K562 (cell line): ENCODE measurements at regions not wholly inside any gene's neighbourhood (a gene's known extent, or its start where the extent isn't known, plus 50 kb on each side); places are given as distances from the start of the nearest gene placed in this dataset.

Experiments
- ATAC-seq: fragments of 200-7000 bp; cut with Tn5 transposase; 3 replicates; pipeline ENCODE4 v1.9.1; 2020; ENCODE audit warnings: moderate library complexity
- BruUV-seq: library from RNA; stranded (reverse); fragments of 400-500 nt; replicated peaks from 2 replicates; lab custom pipeline; 2021; lab: Mats Ljungman, UMichigan
- CTCF ChIA-PET: fragments of 300-600 bp; formaldehyde crosslinking; extraction: SDS; loops from one replicate; lab custom pipeline; 2021; ENCODE audit warnings: low intra/inter-chr PET ratio; lab: Yijun Ruan, JAX
- POLR2A ChIA-PET: fragments of 300-600, 350-650 bp; sonication (Branson Sonifier 250); formaldehyde crosslinking; extraction: SDS; loops from one replicate; lab custom pipeline; 2021; ENCODE audit warnings: antibody characterized with exemption, inconsistent platforms; lab: Yijun Ruan, JAX
- DNase-seq, 4 experiments: peaks; one replicate each; pipeline versions ENCODE4 v3.0.0 to v3.0.0-alpha.2; 2011 to 2018; ENCODE audit warnings: low spot score in 3 of 4, mixed read lengths in 3 of 4; ENCODE audit errors: extremely low read depth in 1 of 4
- FAIRE-seq: peaks from 2 replicates; lab custom pipeline; 2011; peaks lifted over from hg19 to GRCh38; lab: Jason Lieb, UNC
- H2AFZ ChIP-seq: 2 replicates; pipeline ENCODE4 v1.6.0; 2011; ENCODE audit warnings: low read depth, low read length, control low read depth, inconsistent platforms
- H3K27ac ChIP-seq: fragments of 200-600 bp; 3 replicates; pipeline ENCODE4 v1.8.0; 2011; ENCODE audit warnings: low read depth, mild to moderate bottlenecking, control low read depth, inconsistent platforms, low read length, moderate library complexity, mixed read lengths; ENCODE audit errors: extremely low read depth
- H3K27me3 ChIP-seq, 2 experiments: fragments of 300-600 bp in 1 of 2; 2 replicates in 1 of 2; 3 replicates in 1 of 2; pipeline versions ENCODE4 v1.6.0 to v1.8.0; 2011; ENCODE audit warnings: inconsistent platforms in 2 of 2, low read length in 2 of 2, mild to moderate bottlenecking in 1 of 2, mixed read lengths in 1 of 2, moderate library complexity in 1 of 2; ENCODE audit not compliant: control insufficient read depth in 2 of 2, insufficient read depth in 2 of 2
- H3K36me3 ChIP-seq: fragments of 300-600 bp; 3 replicates; pipeline ENCODE4 v1.8.0; 2011; ENCODE audit warnings: mild to moderate bottlenecking, low read length, inconsistent platforms; ENCODE audit not compliant: control insufficient read depth, insufficient read depth
- H3K4me1 ChIP-seq, 2 experiments: fragments of 200-600 bp in 1 of 2; replicated peaks in 1 of 2; 2 replicates in 1 of 2; 3 replicates in 1 of 2; pipeline versions ENCODE4 v1.5.1 to v1.8.0; 2011; ENCODE audit warnings: inconsistent platforms in 2 of 2, low read length in 2 of 2, mild to moderate bottlenecking in 1 of 2, mixed read lengths in 1 of 2, moderate library complexity in 1 of 2; ENCODE audit not compliant: control insufficient read depth in 2 of 2, insufficient read depth in 2 of 2
- H3K4me2 ChIP-seq: 2 replicates; pipeline ENCODE4 v1.6.1; 2011; ENCODE audit warnings: low read length, control low read depth, inconsistent platforms, mixed read lengths; ENCODE audit not compliant: insufficient read depth
- H3K4me3 ChIP-seq: fragments of 200-600 bp; sonication (generic), shearing (Covaris generic); 2 replicates; pipeline ENCODE4 v1.5.1; 2016; ENCODE audit warnings: control low read depth, inconsistent platforms
- H3K79me2 ChIP-seq: fragments of 200-600 bp; 3 replicates; pipeline ENCODE4 v1.8.0; 2011; ENCODE audit warnings: low read length, inconsistent platforms; ENCODE audit not compliant: control insufficient read depth, insufficient read depth
- H3K9ac ChIP-seq, 2 experiments: 2 replicates each; pipeline versions ENCODE4 v1.6.0 to v1.6.1; 2011; ENCODE audit warnings: low read depth in 2 of 2, low read length in 2 of 2, control low read depth in 1 of 2, inconsistent platforms in 1 of 2, mild to moderate bottlenecking in 1 of 2, mixed read lengths in 1 of 2; ENCODE audit not compliant: insufficient read depth in 1 of 2
- H3K9me1 ChIP-seq: one replicate; pipeline ENCODE4 v1.6.0; 2011; ENCODE audit warnings: inconsistent platforms, mild to moderate bottlenecking, low read length, moderate library complexity; ENCODE audit not compliant: control insufficient read depth, insufficient read depth
- H3K9me3 ChIP-seq: replicated peaks from 2 replicates; pipeline ENCODE4 v1.5.1; 2011; ENCODE audit warnings: low read depth, low read length, inconsistent platforms; ENCODE audit not compliant: control insufficient read depth, insufficient read depth
- H4K20me1 ChIP-seq: replicated peaks from 2 replicates; pipeline ENCODE4 v1.6.1; 2011; ENCODE audit warnings: low read length, inconsistent platforms, mixed read lengths; ENCODE audit not compliant: control insufficient read depth, insufficient read depth
- BCL6 ChIP-seq: fragments of 250-450 bp; sonication (Bioruptor Pico); IDR thresholded peaks from 2 replicates; pipeline ENCODE4 v1.4.0; 2020
- CREB1 ChIP-seq, 2 experiments: sonication (generic) in 1 of 2; formaldehyde crosslinking in 1 of 2; IDR thresholded peaks; 2 replicates each; pipeline versions ENCODE4 v1.6.1 to v1.8.0; 2012 to 2022; ENCODE audit warnings: inconsistent platforms in 1 of 2, mild to moderate bottlenecking in 1 of 2, missing genetic modification reagents in 1 of 2, moderate library complexity in 1 of 2
- HNRNPL ChIP-seq: fragments of 200-400 bp; formaldehyde crosslinking; IDR thresholded peaks from 2 replicates; pipeline ENCODE4 v1.6.1; 2017; ENCODE audit warnings: low read depth, mild to moderate bottlenecking, low read length
- MAFG ChIP-seq: fragments of 450-650 bp; conservative IDR thresholded peaks from 2 replicates; pipeline ENCODE4 v1.6.1; 2016; ENCODE audit warnings: missing genetic modification characterization, missing compliant biosample characterization
- MED1 ChIP-seq: sonication (generic); formaldehyde crosslinking; IDR thresholded peaks from 2 replicates; pipeline ENCODE4 v1.8.1; 2023; ENCODE audit warnings: missing genetic modification reagents, borderline replicate concordance
- NUFIP1 ChIP-seq: fragments of 450-650 bp; IDR thresholded peaks from 2 replicates; pipeline ENCODE4 v1.6.1; 2018; ENCODE audit not compliant: partially characterized antibody
- RAD51 ChIP-seq: fragments of 450-650 bp; IDR thresholded peaks from 2 replicates; pipeline ENCODE4 v1.7.1; 2016; ENCODE audit warnings: low read depth, mild to moderate bottlenecking, borderline replicate concordance
- RBM34 ChIP-seq: fragments of 200-400 bp; formaldehyde crosslinking; IDR thresholded peaks from 2 replicates; pipeline ENCODE4 v1.6.1; 2018; ENCODE audit warnings: low read length, borderline replicate concordance; ENCODE audit not compliant: insufficient read depth
- SMARCA4 ChIP-seq: fragments of 450-650 bp; IDR thresholded peaks from 2 replicates; pipeline ENCODE4 v1.6.1; 2016
- TAF15 ChIP-seq: fragments of 200-400 bp; formaldehyde crosslinking; IDR thresholded peaks from 2 replicates; pipeline ENCODE4 v1.6.1; 2017; ENCODE audit warnings: mild to moderate bottlenecking, low read depth, low read length, moderate library complexity
- TOE1 ChIP-seq, 2 experiments: fragments of 450-650 bp in 1 of 2; sonication (generic) in 1 of 2; formaldehyde crosslinking in 1 of 2; IDR thresholded peaks; 2 replicates each; pipeline versions ENCODE4 v1.7.1 to v1.8.0; 2016 to 2022; ENCODE audit warnings: borderline replicate concordance in 2 of 2, mild to moderate bottlenecking in 2 of 2, antibody characterized with exemption in 1 of 2, inconsistent platforms in 1 of 2, low read depth in 1 of 2, missing genetic modification reagents in 1 of 2, moderate library complexity in 1 of 2
- WHSC1 ChIP-seq: IDR thresholded peaks from one replicate; pipeline ENCODE4 v1.6.1; 2012; ENCODE audit warnings: low read length, control low read depth, inconsistent platforms
- ZNF696 ChIP-seq: fragments of 250-450 bp; sonication (Bioruptor Pico); conservative IDR thresholded peaks from 2 replicates; pipeline ENCODE4 v1.4.0; 2020; ENCODE audit warnings: mild to moderate bottlenecking, moderate library complexity
- WGBS: fragments of 100-300 bp; shearing (Covaris generic); methylation state at CpG from one replicate; pipeline ENCODE4 v1.1.6; 2016; ENCODE audit warnings: low coverage, mixed read lengths; ENCODE audit not compliant: insufficient coverage; ENCODE audit errors: missing lambda C conversion rate; 5-methylcytosine and 5-hydroxymethylcytosine counted together
- in situ Hi-C: fragments of 300-500 bp; cut with MboI; formaldehyde crosslinking; loops from 4 replicates; pipeline ENCODE4 v1.15.0; 2018; ENCODE audit warnings: inconsistent platforms, mixed read lengths
- intact Hi-C: fragments of 100-400 bp; cut with micrococcal nuclease; formaldehyde crosslinking; loops from 2 replicates; pipeline ENCODE4 v1.14.2; 2022
- TF ChIP-seq, protein P1 (sequence below), 2 experiments: fragments of 450-650 bp in 1 of 2; sonication (generic) in 1 of 2; formaldehyde crosslinking; conservative IDR thresholded peaks; 2 replicates each; pipeline versions ENCODE4 v1.4.0 to v1.8.1; 2020 to 2022; ENCODE audit warnings: mild to moderate bottlenecking in 1 of 2, missing genetic modification reagents in 1 of 2
- TF ChIP-seq, protein P2 (sequence below), 2 experiments: fragments of 200-800 bp in 1 of 2; sonication (Bioruptor generic) in 1 of 2; sonication (generic) in 1 of 2; formaldehyde crosslinking in 1 of 2; IDR thresholded peaks in 1 of 2; conservative IDR thresholded peaks in 1 of 2; 2 replicates each; pipeline versions ENCODE4 v1.5.0 to v1.6.1; 2016 to 2020; ENCODE audit warnings: missing compliant biosample characterization in 1 of 2, missing genetic modification characterization in 1 of 2, missing genetic modification reagents in 1 of 2
- TF ChIP-seq, protein P3 (sequence below), 2 experiments: IDR thresholded peaks in 1 of 2; conservative IDR thresholded peaks in 1 of 2; 2 replicates each; pipeline ENCODE4 v1.6.1; 2016; ENCODE audit warnings: low read depth in 2 of 2, mild to moderate bottlenecking in 1 of 2, missing compliant biosample characterization in 1 of 2, missing genetic modification characterization in 1 of 2, moderate library complexity in 1 of 2

DNA sequence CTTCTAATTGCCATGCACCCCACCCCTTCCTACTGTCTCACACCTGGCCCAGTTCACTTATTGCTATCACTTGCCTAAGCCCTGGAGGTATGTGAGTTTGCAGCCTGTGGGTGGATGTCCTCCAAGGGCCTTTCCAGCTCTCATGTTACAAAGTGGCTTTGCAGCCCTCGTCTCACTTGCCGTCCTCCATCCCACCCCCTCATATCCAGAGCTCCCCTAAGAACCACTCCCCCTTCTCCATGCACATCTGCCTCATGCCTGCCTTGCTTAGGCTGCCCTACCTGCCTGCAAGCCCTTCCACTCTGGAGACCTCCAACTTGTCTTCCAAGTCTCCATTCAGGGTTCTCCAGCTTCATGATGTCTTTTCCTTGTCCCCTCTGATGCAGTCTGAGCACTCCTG lies 119.4 kb upstream of the NLRP1 start:
- no TSS peak for BruUV-seq
- no peak for FAIRE-seq
- in situ Hi-C loops (loop anchor here (25.0 kb wide), 1 partner anchor 709 kb away; no protein-coding TSS in a partner anchor), intact Hi-C loops (no loop called here)
- POLR2A ChIA-PET = no interaction called here
- DNase-seq = no peak
- H2AFZ ChIP-seq = no peak overlapping the region
- no peaks in the 10 kb centered on the region; a peak in 1 of 5 replicates for H3K4me1 ChIP-seq
- no peak overlapping the region for H3K4me3 ChIP-seq
- H3K9ac ChIP-seq = no peak overlapping the region
- CTCF ChIA-PET = no interaction called here
- no peak for ATAC-seq
- H3K27ac ChIP-seq = no peak overlapping the region
- H3K4me2 ChIP-seq = no peak overlapping the region
- no peaks in the 10 kb centered on the region for H3K36me3 ChIP-seq
- no peaks in the 10 kb centered on the region for H4K20me1 ChIP-seq
- H3K27me3 ChIP-seq = no peaks in the 10 kb centered on the region; a peak in 1 of 5 replicates
- no peaks in the 10 kb centered on the region for H3K9me3 ChIP-seq
- H3K79me2 ChIP-seq = no peaks in the 10 kb centered on the region
- no peaks in the 10 kb centered on the region for H3K9me1 ChIP-seq
- no CpG with 5 or more reads among the region's 2 CpGs for WGBS
- TF ChIP-seq ZNF696 (no peak), MAFG (tag) (no peak), MED1 (CRISPR knock-in tag) (no peak), NUFIP1 (no peak), RAD51 (no peak), BCL6 (CRISPR knock-in tag) (no peak), RBM34 (no peak), TOE1 (IDR thresholded peaks at IDR 0.05; ENCODE audit: borderline replicate concordance) (no peak), TOE1 (CRISPR knock-in tag; IDR thresholded peaks at IDR 0.05; ENCODE audit: borderline replicate concordance, low read depth) (no peak), HNRNPL (no peak), TAF15 (no peak), SMARCA4 (no peak), WHSC1 (no peak), CREB1 (IDR thresholded peaks at IDR 0.05) (no peak), CREB1 (CRISPR knock-in tag; IDR thresholded peaks at IDR 0.05) (no peak)
- TF ChIP-seq, protein P1, sequence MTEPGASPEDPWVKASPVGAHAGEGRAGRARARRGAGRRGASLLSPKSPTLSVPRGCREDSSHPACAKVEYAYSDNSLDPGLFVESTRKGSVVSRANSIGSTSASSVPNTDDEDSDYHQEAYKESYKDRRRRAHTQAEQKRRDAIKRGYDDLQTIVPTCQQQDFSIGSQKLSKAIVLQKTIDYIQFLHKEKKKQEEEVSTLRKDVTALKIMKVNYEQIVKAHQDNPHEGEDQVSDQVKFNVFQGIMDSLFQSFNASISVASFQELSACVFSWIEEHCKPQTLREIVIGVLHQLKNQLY (CRISPR knock-in tag; conservative IDR thresholded peaks at IDR 0.05) = no peak
- TF ChIP-seq, protein P2, sequence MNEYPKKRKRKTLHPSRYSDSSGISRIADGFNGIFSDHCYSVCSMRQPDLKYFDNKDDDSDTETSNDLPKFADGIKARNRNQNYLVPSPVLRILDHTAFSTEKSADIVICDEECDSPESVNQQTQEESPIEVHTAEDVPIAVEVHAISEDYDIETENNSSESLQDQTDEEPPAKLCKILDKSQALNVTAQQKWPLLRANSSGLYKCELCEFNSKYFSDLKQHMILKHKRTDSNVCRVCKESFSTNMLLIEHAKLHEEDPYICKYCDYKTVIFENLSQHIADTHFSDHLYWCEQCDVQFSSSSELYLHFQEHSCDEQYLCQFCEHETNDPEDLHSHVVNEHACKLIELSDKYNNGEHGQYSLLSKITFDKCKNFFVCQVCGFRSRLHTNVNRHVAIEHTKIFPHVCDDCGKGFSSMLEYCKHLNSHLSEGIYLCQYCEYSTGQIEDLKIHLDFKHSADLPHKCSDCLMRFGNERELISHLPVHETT (CRISPR knock-in tag; conservative IDR thresholded peaks at IDR 0.05 in 1 of 2, IDR thresholded peaks at IDR 0.05 in 1 of 2) = no peak
- TF ChIP-seq, protein P3, sequence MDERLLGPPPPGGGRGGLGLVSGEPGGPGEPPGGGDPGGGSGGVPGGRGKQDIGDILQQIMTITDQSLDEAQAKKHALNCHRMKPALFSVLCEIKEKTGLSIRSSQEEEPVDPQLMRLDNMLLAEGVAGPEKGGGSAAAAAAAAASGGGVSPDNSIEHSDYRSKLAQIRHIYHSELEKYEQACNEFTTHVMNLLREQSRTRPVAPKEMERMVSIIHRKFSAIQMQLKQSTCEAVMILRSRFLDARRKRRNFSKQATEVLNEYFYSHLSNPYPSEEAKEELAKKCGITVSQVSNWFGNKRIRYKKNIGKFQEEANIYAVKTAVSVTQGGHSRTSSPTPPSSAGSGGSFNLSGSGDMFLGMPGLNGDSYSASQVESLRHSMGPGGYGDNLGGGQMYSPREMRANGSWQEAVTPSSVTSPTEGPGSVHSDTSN (CRISPR knock-in tag; IDR thresholded peaks at IDR 0.05; ENCODE audit: low read depth) = no peak
- TF ChIP-seq, protein P3 (tag; conservative IDR thresholded peaks at IDR 0.05; ENCODE audit: low read depth) = no peak
